ENCODE measurements at regions not wholly inside any gene's neighbourhood (a gene's known extent, or its start where the extent isn't known, plus 50 kb on each side); places are given as distances from the start of the nearest gene placed in this dataset.

- TF ChIP-seq CTCF (IDR thresholded peaks at IDR 0.05), result no peak
- DNase-seq (ENCODE audit: low spot score) (no peak), ATAC-seq (ENCODE audit: insufficient number of reproducible peaks, low FRiP score, low read depth) (no peak)
- Histone ChIP-seq H3K4me3 (no peak overlapping the region), H3K9me3 (no peaks in the 10 kb centered on the region), H3K4me1 (ENCODE audit: control insufficient read depth in 1 of 2, low read depth in 2 of 2) (no peaks in the 10 kb centered on the region), H3K27ac (no peak overlapping the region), H3K36me3 (no peaks in the 10 kb centered on the region), H3K27me3 (replicated peaks; ENCODE audit: insufficient read depth) (no peaks in the 10 kb centered on the region)
These were observed 202.1 kb downstream of the NOVA1 start for GRCh38 chr14:26395726-26396125.

GRCh38 chr14:26394150-26394810 is 203.6 kb downstream of the NOVA1 start:
- no peak overlapping the region for H3K4me3 ChIP-seq
- no peaks in the 10 kb centered on the region for H3K27me3 ChIP-seq (replicated peaks; ENCODE audit: insufficient read depth)
- DNase-seq (ENCODE audit: low spot score) (no peak), ATAC-seq (ENCODE audit: insufficient number of reproducible peaks, low FRiP score, low read depth) (no peak)
- no peaks in the 10 kb centered on the region for H3K9me3 ChIP-seq
- H3K4me1 ChIP-seq (ENCODE audit: control insufficient read depth in 1 of 2, low read depth in 2 of 2), result no peaks in the 10 kb centered on the region
- TF ChIP-seq CTCF (IDR thresholded peaks at IDR 0.05), result peak; percentile 29
- H3K36me3 ChIP-seq, result no peaks in the 10 kb centered on the region
- H3K27ac ChIP-seq, result no peak overlapping the region

GRCh38 chr14:26392498-26392897 is 205.3 kb downstream of the NOVA1 start:
- H3K9me3 ChIP-seq, result no peaks in the 10 kb centered on the region
- no peak for ATAC-seq (ENCODE audit: insufficient number of reproducible peaks, low FRiP score, low read depth)
- no peaks in the 10 kb centered on the region for H3K36me3 ChIP-seq
- no peak overlapping the region for H3K4me3 ChIP-seq
- no peak for TF ChIP-seq CTCF (IDR thresholded peaks at IDR 0.05)
- DNase-seq (ENCODE audit: low spot score), result no peak
- H3K27me3 ChIP-seq (replicated peaks; ENCODE audit: insufficient read depth), result no peaks in the 10 kb centered on the region
- no peak overlapping the region for H3K27ac ChIP-seq
- H3K4me1 ChIP-seq (ENCODE audit: control insufficient read depth in 1 of 2, low read depth in 2 of 2), result no peaks in the 10 kb centered on the region

GRCh38 chr14:26389646-26390508 is 208.0 kb downstream of the NOVA1 start:
- Histone ChIP-seq H3K36me3 (no peaks in the 10 kb centered on the region), H3K27me3 (replicated peaks; ENCODE audit: insufficient read depth) (no peaks in the 10 kb centered on the region), H3K4me1 (ENCODE audit: control insufficient read depth in 1 of 2, low read depth in 2 of 2) (no peaks in the 10 kb centered on the region), H3K27ac (no peak overlapping the region), H3K4me3 (no peak overlapping the region), H3K9me3 (no peaks in the 10 kb centered on the region)
- DNase-seq (ENCODE audit: low spot score) (no peak), ATAC-seq (ENCODE audit: insufficient number of reproducible peaks, low FRiP score, low read depth) (peak; percentile 37)
- no peak for TF ChIP-seq CTCF (IDR thresholded peaks at IDR 0.05)

GRCh38 chr14:26385310-26385709 is 212.5 kb downstream of the NOVA1 start:
- TF ChIP-seq CTCF (IDR thresholded peaks at IDR 0.05), result no peak
- H3K36me3 ChIP-seq, result no peaks in the 10 kb centered on the region
- ATAC-seq (ENCODE audit: insufficient number of reproducible peaks, low FRiP score, low read depth) (no peak), DNase-seq (ENCODE audit: low spot score) (no peak)
- peaks cover 0 to 5% of the 10 kb centered on the region in 2 donors for H3K4me1 ChIP-seq (ENCODE audit: control insufficient read depth in 1 of 2, low read depth in 2 of 2)
- no peaks in the 10 kb centered on the region for H3K27me3 ChIP-seq (replicated peaks; ENCODE audit: insufficient read depth)
- H3K27ac ChIP-seq, result no peak overlapping the region
- H3K9me3 ChIP-seq, result no peaks in the 10 kb centered on the region
- no peak overlapping the region for H3K4me3 ChIP-seq
